HepG2 (cell line): ENCODE measurements at regions not wholly inside any gene's neighbourhood (a gene's known extent, or its start where the extent isn't known, plus 50 kb on each side); places are given as distances from the start of the nearest gene placed in this dataset.

Source experiments
- ATAC-seq: fragments of 200-7000 bp; cut with Tn5 transposase; 3 replicates; pipeline ENCODE4 v1.9.1; 2020; ENCODE audit warnings: mild to moderate bottlenecking, moderate library complexity
- BruUV-seq: library from RNA; stranded (reverse); fragments of 400-500 nt; replicated peaks from 2 replicates; lab custom pipeline; 2021; lab: Mats Ljungman, UMichigan
- CTCF ChIA-PET: fragments of 300-600 bp; formaldehyde crosslinking; extraction: SDS; loops from one replicate; lab custom pipeline; 2021; ENCODE audit warnings: low total read pairs, inconsistent platforms, low intra/inter-chr PET ratio; lab: Yijun Ruan, JAX
- POLR2A ChIA-PET: fragments of 350-600 bp; sonication (Branson Sonifier 250); formaldehyde crosslinking; loops from one replicate; lab custom pipeline; 2020; ENCODE audit warnings: antibody characterized with exemption, inconsistent platforms; lab: Yijun Ruan, JAX
- DNase-seq: peaks from one replicate; pipeline ENCODE4 v3.0.0-alpha.2; 2015; ENCODE audit warnings: low spot score
- FAIRE-seq: peaks from 3 replicates; lab custom pipeline; 2011; peaks lifted over from hg19 to GRCh38; lab: Jason Lieb, UNC
- H2AFZ ChIP-seq: one replicate; pipeline ENCODE4 v1.6.1; 2011; ENCODE audit warnings: low read length, inconsistent platforms
- H3K27ac ChIP-seq: fragments of 300-600 bp; 3 replicates; pipeline ENCODE4 v1.8.0; 2011; ENCODE audit warnings: mixed run types, mild to moderate bottlenecking, mixed read lengths, low read length, inconsistent platforms; ENCODE audit not compliant: insufficient read depth; ENCODE audit errors: extremely low read length
- H3K27me3 ChIP-seq, 2 experiments: fragments of 200-600 bp in 1 of 2; 2 replicates in 1 of 2; 3 replicates in 1 of 2; pipeline versions ENCODE4 v1.6.0 to v1.8.0; 2011; ENCODE audit warnings: low read length in 2 of 2, mild to moderate bottlenecking in 2 of 2, moderate library complexity in 2 of 2, inconsistent platforms in 1 of 2; ENCODE audit not compliant: insufficient read depth in 2 of 2, control insufficient read depth in 1 of 2
- H3K36me3 ChIP-seq, 2 experiments: fragments of 200-600 bp in 1 of 2; replicated peaks in 1 of 2; 2 replicates in 1 of 2; 3 replicates in 1 of 2; pipeline versions ENCODE4 v1.5.1 to v1.8.0; 2011; ENCODE audit warnings: low read length in 2 of 2, inconsistent platforms in 1 of 2; ENCODE audit not compliant: insufficient read depth in 2 of 2, control insufficient read depth in 1 of 2
- H3K4me1 ChIP-seq: 2 replicates; pipeline ENCODE4 v1.5.1; 2012; ENCODE audit warnings: low read length, inconsistent platforms; ENCODE audit not compliant: insufficient read depth
- H3K4me2 ChIP-seq: 2 replicates; pipeline ENCODE4 v1.6.0; 2011; ENCODE audit warnings: low read depth, low read length, inconsistent platforms
- H3K4me3 ChIP-seq, 3 experiments: fragments of 200-600 bp in 1 of 3; sonication (generic), shearing (Covaris generic) in 1 of 3; replicated peaks in 1 of 3; 2 replicates each; pipeline ENCODE4 v1.5.1; 2011 to 2016; ENCODE audit warnings: low read length in 3 of 3, inconsistent platforms in 2 of 3, low read depth in 2 of 3, mild to moderate bottlenecking in 2 of 3, control low read depth in 1 of 3, mixed read lengths in 1 of 3; ENCODE audit not compliant: insufficient read depth in 1 of 3
- H3K79me2 ChIP-seq: one replicate; pipeline ENCODE4 v1.6.1; 2011; ENCODE audit warnings: low read length, inconsistent platforms; ENCODE audit not compliant: insufficient read depth
- H3K9ac ChIP-seq: 2 replicates; pipeline ENCODE4 v1.6.0; 2011; ENCODE audit warnings: mild to moderate bottlenecking, low read depth, low read length, inconsistent platforms; ENCODE audit not compliant: insufficient read depth
- H3K9me3 ChIP-seq: 2 replicates; pipeline ENCODE4 v1.5.1; 2012; ENCODE audit warnings: mild to moderate bottlenecking, low read length
- H4K20me1 ChIP-seq: 2 replicates; pipeline ENCODE4 v1.6.0; 2011; ENCODE audit warnings: inconsistent platforms, mild to moderate bottlenecking, low read length, moderate library complexity; ENCODE audit not compliant: insufficient read depth
- E2F1 ChIP-seq: sonication (generic); formaldehyde crosslinking; IDR thresholded peaks from 2 replicates; pipeline ENCODE4 v1.5.0; 2020; ENCODE audit warnings: missing genetic modification reagents
- KLF6 ChIP-seq: IDR thresholded peaks from 2 replicates; pipeline ENCODE4 v1.8.0; 2016; ENCODE audit warnings: missing biosample characterization, missing genetic modification reagents
- MIXL1 ChIP-seq: IDR thresholded peaks from 2 replicates; pipeline ENCODE4 v1.6.1; 2016
- NCOA2 ChIP-seq: sonication (generic); formaldehyde crosslinking; IDR thresholded peaks from 2 replicates; pipeline ENCODE4 v1.8.0; 2022; ENCODE audit warnings: inconsistent platforms
- SNAPC2 ChIP-seq: sonication (generic); formaldehyde crosslinking; IDR thresholded peaks from 2 replicates; pipeline ENCODE4 v1.8.1; 2022; ENCODE audit warnings: mild to moderate bottlenecking, missing genetic modification reagents
- U2AF1 ChIP-seq: fragments of 200-400 bp; formaldehyde crosslinking; optimal IDR thresholded peaks from 2 replicates; pipeline ENCODE3; 2017; ENCODE audit warnings: mild to moderate bottlenecking, low read depth, low read length
- ZBTB3 ChIP-seq: sonication (generic); formaldehyde crosslinking; IDR thresholded peaks from 2 replicates; pipeline ENCODE4 v1.4.0; 2020; ENCODE audit warnings: low read depth, mild to moderate bottlenecking, moderate library complexity, missing genetic modification reagents, borderline replicate concordance
- ZNF138 ChIP-seq: sonication (generic); formaldehyde crosslinking; IDR thresholded peaks from 2 replicates; pipeline ENCODE4 v1.5.0; 2020; ENCODE audit warnings: mild to moderate bottlenecking, low read depth, missing genetic modification reagents
- ZNF343 ChIP-seq: sonication (generic); formaldehyde crosslinking; IDR thresholded peaks from 2 replicates; pipeline ENCODE4 v1.4.0; 2020; ENCODE audit warnings: mild to moderate bottlenecking, missing genetic modification reagents
- ZNF362 ChIP-seq: sonication (generic); formaldehyde crosslinking; IDR thresholded peaks from 2 replicates; pipeline ENCODE4 v1.4.0; 2020; ENCODE audit warnings: missing genetic modification reagents, mild to moderate bottlenecking, borderline replicate concordance
- ZNF367 ChIP-seq: sonication (generic); formaldehyde crosslinking; IDR thresholded peaks from 2 replicates; pipeline ENCODE4 v1.4.0; 2020; ENCODE audit warnings: missing genetic modification reagents, borderline replicate concordance
- ZNF44 ChIP-seq: sonication (generic); formaldehyde crosslinking; IDR thresholded peaks from 2 replicates; pipeline ENCODE4 v1.5.1; 2020; ENCODE audit warnings: mild to moderate bottlenecking, missing genetic modification reagents
- ZNF446 ChIP-seq: sonication (generic); formaldehyde crosslinking; IDR thresholded peaks from 2 replicates; pipeline ENCODE4 v1.5.0; 2020; ENCODE audit warnings: mild to moderate bottlenecking, missing genetic modification reagents
- ZNF552 ChIP-seq: sonication (generic); formaldehyde crosslinking; IDR thresholded peaks from 2 replicates; pipeline ENCODE4 v1.9.0; 2022; ENCODE audit warnings: missing genetic modification reagents, mild to moderate bottlenecking, borderline replicate concordance
- ZNF768 ChIP-seq: sonication (generic); formaldehyde crosslinking; IDR thresholded peaks from 2 replicates; pipeline ENCODE4 v1.4.0; 2020; ENCODE audit warnings: missing genetic modification reagents
- ZSCAN30 ChIP-seq: sonication (generic); formaldehyde crosslinking; IDR thresholded peaks from 2 replicates; pipeline ENCODE4 v1.5.0; 2020; ENCODE audit warnings: mild to moderate bottlenecking, missing genetic modification reagents
- WGBS: methylation state at CpG from one replicate; pipeline ENCODE4 v1.1.6; 2017; ENCODE audit warnings: low lambda C conversion rate; 5-methylcytosine and 5-hydroxymethylcytosine counted together
- in situ Hi-C: cut with HindIII; loops from 2 replicates; pipeline ENCODE4 v1.10.0; 2017; ENCODE audit warnings: low pct_unique_long_range_greater_than_20kb; ENCODE audit not compliant: extremely low pct_ligation_motif_present
- intact Hi-C: fragments of 100-400 bp; cut with micrococcal nuclease; formaldehyde crosslinking; loops from one replicate; pipeline ENCODE4 v1.10.0; 2022; ENCODE audit not compliant: unreplicated experiment
- TF ChIP-seq, protein P1 (sequence below): sonication (generic); formaldehyde crosslinking; IDR thresholded peaks from 2 replicates; pipeline ENCODE4 v1.4.0; 2020; ENCODE audit warnings: missing genetic modification reagents
- TF ChIP-seq, protein P2 (sequence below): sonication (generic); formaldehyde crosslinking; conservative IDR thresholded peaks from 2 replicates; pipeline ENCODE4 v1.8.0; 2022; ENCODE audit warnings: missing genetic modification reagents

DNA sequence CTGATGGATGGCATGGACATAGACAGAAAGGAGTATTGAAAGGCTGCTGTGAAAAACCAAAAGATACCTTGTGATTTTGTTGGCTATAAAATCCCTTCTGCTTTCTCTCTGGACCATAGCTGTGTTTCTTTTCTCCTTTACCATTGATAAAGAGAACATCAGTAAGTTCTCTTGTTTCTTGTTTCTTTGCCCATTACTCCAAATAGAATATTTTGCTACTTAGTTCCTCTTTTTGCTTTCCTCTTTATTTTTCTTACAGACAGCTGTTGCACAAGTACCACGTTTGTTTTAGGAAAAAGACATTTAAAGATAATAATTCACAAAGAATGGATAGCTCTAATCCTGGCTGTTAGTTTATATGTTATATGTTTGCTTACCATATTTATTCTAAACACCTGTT lies 1129.2 kb downstream of the DTWD2 start:
- ChIA-PET POLR2A (no interaction called here), CTCF (no interaction called here)
- no peak overlapping the region for H2AFZ ChIP-seq
- intact Hi-C loops, result no loop called here
- no peak for TF ChIP-seq ZNF343 (CRISPR knock-in tag)
- no peak for TF ChIP-seq NCOA2 (CRISPR knock-in tag)
- TF ChIP-seq ZNF44 (CRISPR knock-in tag), result no peak
- no peak for TF ChIP-seq ZBTB3 (CRISPR knock-in tag)
- no peak for TF ChIP-seq ZNF138 (CRISPR knock-in tag)
- no peak for TF ChIP-seq U2AF1
- TF ChIP-seq E2F1 (CRISPR knock-in tag), result no peak
- no peak for TF ChIP-seq SNAPC2 (CRISPR knock-in tag)
- no peak for TF ChIP-seq ZNF367 (CRISPR knock-in tag)
- TF ChIP-seq ZSCAN30, result no peak
- TF ChIP-seq ZNF552 (CRISPR knock-in tag), result no peak
- TF ChIP-seq, protein P1, sequence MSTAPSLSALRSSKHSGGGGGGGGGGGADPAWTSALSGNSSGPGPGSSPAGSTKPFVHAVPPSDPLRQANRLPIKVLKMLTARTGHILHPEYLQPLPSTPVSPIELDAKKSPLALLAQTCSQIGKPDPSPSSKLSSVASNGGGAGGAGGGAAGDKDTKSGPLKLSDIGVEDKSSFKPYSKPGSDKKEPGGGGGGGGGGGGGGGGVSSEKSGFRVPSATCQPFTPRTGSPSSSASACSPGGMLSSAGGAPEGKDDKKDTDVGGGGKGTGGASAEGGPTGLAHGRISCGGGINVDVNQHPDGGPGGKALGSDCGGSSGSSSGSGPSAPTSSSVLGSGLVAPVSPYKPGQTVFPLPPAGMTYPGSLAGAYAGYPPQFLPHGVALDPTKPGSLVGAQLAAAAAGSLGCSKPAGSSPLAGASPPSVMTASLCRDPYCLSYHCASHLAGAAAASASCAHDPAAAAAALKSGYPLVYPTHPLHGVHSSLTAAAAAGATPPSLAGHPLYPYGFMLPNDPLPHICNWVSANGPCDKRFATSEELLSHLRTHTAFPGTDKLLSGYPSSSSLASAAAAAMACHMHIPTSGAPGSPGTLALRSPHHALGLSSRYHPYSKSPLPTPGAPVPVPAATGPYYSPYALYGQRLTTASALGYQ (CRISPR knock-in tag), result no peak
- TF ChIP-seq, protein P2, sequence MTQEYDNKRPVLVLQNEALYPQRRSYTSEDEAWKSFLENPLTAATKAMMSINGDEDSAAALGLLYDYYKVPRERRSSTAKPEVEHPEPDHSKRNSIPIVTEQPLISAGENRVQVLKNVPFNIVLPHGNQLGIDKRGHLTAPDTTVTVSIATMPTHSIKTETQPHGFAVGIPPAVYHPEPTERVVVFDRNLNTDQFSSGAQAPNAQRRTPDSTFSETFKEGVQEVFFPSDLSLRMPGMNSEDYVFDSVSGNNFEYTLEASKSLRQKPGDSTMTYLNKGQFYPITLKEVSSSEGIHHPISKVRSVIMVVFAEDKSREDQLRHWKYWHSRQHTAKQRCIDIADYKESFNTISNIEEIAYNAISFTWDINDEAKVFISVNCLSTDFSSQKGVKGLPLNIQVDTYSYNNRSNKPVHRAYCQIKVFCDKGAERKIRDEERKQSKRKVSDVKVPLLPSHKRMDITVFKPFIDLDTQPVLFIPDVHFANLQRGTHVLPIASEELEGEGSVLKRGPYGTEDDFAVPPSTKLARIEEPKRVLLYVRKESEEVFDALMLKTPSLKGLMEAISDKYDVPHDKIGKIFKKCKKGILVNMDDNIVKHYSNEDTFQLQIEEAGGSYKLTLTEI (CRISPR knock-in tag), result no peak
- no peak for TF ChIP-seq ZNF362 (CRISPR knock-in tag)
- no peak for TF ChIP-seq ZNF768 (CRISPR knock-in tag)
- TF ChIP-seq ZNF446, result no peak
- no peak for TF ChIP-seq MIXL1
- no peak for TF ChIP-seq KLF6 (CRISPR knock-in tag)
- no peak overlapping the region for H3K9ac ChIP-seq
- no peaks in the 10 kb centered on the region for H3K9me3 ChIP-seq
- H4K20me1 ChIP-seq, result no peaks in the 10 kb centered on the region
- H3K4me1 ChIP-seq, result no peaks in the 10 kb centered on the region
- no peaks in the 10 kb centered on the region for H3K27me3 ChIP-seq
- 0% methylated on average over 1 of the region's 1 CpG for WGBS
- H3K36me3 ChIP-seq, result no peaks in the 10 kb centered on the region
- no peaks in the 10 kb centered on the region for H3K79me2 ChIP-seq
- H3K27ac ChIP-seq, result no peak overlapping the region
- H3K4me3 ChIP-seq, result no peak overlapping the region
- in situ Hi-C loops, result no loop called here
- ATAC-seq, result no peak
- no peak overlapping the region for H3K4me2 ChIP-seq
- FAIRE-seq, result no peak
- no TSS peak for BruUV-seq
- no peak for DNase-seq
